NCI-H526 treated with DMSO at 0.1 percent for 48 hours (cell line): ENCODE measurements at regions not wholly inside any gene's neighbourhood (a gene's known extent, or its start where the extent isn't known, plus 50 kb on each side); places are given as distances from the start of the nearest gene placed in this dataset.
"Not testable (repeated sequence)": the region's sequence is repeated elsewhere in the genome, so short reads cannot be mapped to it uniquely, and the experiment has no call there.

Source experiments
- DNase-seq: peaks from one replicate; lab custom pipeline; 2025; lab: John Stamatoyannopoulos, UW

- not testable (repeated sequence) for DNase-seq
These were observed 1065.1 kb downstream of the RPIA start for GRCh38 chr2:89756616-89757015.

DNA sequence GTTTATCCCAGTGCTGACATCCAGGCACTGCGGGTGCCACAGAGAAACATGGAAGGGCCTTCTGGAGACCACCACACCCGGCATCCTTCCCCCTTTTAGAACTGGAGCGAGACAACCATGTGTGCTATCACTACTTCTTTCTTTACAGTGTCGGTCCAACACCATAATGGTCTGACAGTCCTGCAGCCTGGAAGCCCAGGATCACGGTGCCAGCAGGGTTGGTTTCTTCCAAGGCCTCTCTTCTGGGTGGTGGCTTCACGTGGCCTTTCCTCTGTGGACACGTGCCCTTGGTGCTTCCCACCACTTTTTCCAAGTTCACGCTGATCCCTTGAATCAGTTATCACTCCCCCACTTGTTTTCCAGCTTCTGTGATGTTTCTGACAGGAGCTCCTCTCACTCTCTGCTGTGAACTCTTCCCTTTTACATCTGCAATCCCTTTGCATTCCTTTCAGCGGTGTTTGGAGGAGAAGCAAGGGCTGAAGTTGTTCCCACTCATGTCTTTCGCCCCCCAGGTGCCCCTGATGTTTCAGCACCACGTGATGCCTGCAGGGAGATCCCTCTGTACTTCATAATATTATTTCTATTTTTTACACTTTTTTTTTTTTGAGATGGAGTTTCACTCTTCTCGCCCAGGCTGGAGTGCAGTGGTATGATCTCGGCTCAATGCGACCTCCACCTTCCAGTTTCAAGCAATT lies 1067.0 kb downstream of the RPIA start:
- DNase-seq, result not testable (repeated sequence)

- not testable (repeated sequence) for DNase-seq
These were observed 1069.3 kb downstream of the RPIA start for GRCh38 chr2:89760762-89761161.

DNA sequence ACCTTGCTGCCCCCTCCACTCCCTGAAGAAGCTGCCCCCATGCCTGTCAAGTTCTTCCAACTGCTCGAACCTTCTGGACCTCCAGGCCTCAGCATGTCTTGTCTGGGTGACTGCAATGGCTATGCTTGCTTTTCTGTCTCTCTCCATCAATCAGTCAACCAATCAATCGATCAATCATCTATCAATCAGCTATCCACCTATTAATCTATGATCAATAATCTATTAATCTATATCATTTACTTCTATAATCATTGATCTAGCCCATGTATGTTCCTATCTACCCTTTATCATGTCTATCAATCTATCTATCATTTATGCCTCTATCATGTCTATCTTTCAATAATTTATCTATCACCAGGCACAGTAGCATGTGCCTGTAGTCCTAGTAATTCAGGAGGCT lies 1069.7 kb downstream of the RPIA start:
- not testable (repeated sequence) for DNase-seq

DNA sequence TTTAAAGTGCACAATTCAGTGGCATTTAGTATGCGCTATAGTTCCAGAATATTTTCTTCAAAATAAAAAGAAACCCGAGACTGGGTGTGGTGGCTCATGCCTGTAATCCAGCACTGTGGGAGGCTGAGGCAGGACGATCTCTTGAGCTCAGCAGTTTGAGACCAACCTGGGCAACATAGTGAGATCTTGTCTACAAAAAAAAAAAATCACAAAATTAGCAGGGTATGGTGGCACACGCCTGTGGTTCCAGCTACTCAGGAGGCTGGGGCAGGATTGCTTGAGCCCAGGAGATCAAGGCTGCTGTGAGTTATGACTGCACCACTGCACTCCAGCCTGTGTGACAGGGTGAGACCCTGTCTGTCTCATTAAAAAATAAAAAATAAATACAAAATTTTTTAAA lies 1070.4 kb downstream of the RPIA start:
- DNase-seq, result not testable (repeated sequence)

- not testable (repeated sequence) for DNase-seq
These were observed 1071.2 kb downstream of the RPIA start for GRCh38 chr2:89762461-89763253.

DNA sequence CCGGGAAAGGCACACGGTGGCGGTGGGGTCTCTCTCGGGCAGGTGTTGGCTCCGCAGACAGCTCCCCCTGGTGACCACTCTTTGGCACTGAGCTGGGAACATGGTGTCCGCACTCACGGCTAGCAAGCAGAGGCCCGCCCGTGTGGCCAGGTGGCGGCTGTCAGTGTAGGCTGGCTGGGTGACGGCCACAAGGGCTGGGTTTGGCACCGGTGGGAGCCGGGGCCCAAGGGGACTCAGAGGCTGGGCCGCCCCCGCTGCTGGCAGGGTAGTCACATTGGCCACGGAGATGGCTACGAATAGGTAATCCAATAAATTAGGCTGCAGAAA lies 1071.7 kb downstream of the RPIA start:
- DNase-seq, result no peak

DNA sequence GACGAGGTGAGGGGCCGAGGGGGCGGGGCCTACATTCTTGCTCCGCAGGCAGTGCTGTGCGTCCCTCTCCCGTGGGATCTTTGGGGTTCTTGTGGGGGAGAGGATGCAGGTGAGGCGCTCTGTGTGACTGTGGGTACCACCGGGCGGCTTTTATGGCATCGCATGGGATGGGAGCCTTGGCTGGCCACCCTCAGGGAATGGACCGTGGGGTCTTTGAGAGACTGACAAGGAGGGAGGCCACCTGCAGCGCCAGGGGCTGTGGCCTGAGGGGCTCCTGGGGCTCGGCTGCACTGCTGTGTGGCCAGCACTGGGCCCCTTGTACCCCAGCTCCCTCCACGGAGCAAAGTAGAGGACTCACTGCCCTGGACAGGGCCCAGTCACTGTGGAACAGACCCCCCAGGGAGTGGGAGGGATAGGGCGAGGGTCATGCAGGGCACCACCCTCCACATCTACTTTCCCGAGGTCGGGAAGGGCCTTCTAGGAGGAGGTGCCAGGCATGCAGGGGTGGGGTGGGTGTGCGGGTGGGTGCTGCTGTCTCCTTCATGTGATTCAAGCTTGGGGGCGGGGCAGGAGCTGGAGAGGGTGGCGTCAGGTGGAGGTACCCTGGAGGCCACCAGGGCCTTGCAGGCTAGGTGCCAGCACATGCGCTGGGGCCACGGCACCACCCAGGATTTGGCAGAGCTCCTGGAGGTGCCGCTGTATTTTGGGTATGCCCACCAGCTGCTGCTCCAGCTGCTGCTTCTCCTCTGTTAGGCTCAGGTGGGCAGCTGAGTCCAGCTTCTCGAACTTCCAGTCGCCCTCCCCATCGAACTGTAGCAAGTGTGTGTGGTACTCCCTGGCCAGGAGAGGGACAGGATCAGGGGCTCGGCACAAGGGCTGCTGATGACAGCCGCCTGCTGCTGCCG lies 1072.4 kb downstream of the RPIA start:
- DNase-seq, result no peak

DNA sequence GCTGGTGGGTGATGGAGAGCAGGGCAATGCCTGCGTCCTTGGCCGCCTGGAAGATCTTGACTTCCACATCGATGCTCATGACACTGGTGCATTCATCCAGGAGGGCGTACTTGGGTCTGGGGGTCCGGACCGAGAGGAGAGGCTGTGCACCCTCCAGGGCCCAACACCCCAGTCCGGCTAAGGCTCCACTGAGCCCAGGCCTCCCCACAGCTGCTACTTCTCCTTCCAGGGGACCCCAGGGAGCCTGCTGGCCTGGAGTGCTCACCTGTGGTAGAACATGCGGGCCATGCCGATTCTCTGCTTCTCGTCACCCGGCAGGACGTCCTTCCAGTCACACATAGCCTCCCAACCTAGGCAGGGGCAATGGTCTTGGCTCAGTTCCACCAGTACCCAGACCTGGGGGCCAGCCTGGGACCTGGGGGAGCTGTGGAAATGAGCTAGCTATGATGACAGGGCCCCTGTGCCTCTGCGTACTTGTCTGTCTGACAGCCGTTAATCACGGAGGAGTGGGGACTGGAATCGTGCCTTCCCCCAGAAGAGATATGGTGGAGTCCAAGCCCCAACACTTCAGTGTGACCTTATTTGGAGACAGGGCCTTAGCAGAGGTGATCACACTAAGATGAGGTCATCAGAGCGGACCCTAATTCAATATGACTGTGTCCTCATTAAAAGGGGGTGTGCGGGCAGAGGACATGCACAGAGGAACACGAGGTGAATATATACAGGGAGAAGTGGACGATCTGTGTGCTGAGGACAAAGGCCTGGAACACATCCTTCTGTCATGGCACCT lies 1073.3 kb downstream of the RPIA start:
- not testable (repeated sequence) for DNase-seq

- DNase-seq, result not testable (repeated sequence)
These were observed 1073.9 kb downstream of the RPIA start for GRCh38 chr2:89765361-89765718.

DNA sequence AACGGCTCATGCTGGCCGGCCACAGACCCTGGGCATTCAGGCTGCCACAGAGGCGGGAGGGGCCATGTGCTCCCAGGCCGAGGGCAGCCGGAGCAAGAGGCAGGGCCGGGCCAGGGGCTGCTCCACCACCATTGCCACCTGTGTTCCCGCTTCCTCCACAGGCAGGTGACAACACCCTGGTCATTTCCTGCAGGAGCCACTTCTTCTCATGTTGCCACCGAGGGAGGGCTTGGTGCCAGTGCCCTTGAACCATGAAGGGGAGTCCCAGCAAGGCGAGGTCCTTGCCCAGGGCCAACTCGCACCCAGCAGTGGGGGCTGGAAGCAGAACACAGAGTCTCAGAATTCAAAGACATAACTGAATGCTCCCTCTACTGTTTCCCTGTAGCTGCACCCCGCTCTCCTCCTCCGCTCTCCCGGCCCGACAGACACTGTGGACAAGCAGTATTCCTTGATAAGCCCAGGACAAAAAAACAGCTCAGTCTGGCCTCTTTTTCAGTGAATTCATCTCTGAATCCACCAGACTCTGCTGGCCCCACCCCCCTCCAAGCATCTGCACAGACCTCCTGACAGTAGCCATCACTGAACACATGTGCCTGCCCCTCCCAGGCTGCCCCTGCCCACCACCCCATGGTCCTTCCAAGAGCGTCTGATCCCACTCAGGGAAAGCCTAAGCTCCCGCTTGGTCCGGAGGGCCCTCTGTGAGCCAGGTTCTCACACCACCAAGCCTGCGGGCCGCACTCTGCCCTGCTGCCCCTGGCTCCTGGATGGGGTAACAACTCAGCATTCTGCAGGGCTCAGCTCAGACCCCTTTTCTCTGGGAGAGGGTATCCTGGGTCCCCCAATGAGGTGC lies 1074.9 kb downstream of the RPIA start:
- DNase-seq, result not testable (repeated sequence)

DNA sequence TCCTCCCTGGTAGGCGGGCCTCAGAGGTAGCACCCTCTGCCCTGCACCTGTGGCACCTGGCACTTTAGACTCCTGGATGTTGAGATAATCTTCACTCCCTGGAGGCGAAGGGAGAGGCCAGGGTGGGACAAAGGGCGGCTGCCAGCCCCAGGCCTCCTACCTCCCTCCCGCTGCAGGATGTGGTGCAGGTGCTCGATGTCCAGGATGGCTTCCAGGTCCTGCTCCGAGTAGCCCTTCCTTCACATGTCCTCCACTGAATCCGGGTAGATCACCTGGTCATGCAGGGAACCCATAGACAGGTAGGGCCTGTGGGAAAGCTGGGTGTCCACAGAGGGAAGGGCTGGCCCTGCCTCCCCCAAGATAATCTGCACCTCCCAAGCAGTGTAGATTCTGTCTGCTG lies 1075.6 kb downstream of the RPIA start:
- DNase-seq, result not testable (repeated sequence)

- no peak for DNase-seq
These were observed 1076.3 kb downstream of the RPIA start for GRCh38 chr2:89767572-89768435.

- DNase-seq, result no peak
These were observed 1084.4 kb downstream of the RPIA start for GRCh38 chr2:89775885-89776284.

GRCh38 chr2:89780318-89780717 lies 1088.8 kb downstream of the RPIA start:
- DNase-seq, result no peak

- no peak for DNase-seq
These were observed 1090.5 kb downstream of the RPIA start for GRCh38 chr2:89781962-89782361.

- no peak for DNase-seq
These were observed 1093.5 kb downstream of the RPIA start for GRCh38 chr2:89784960-89785359.

DNA sequence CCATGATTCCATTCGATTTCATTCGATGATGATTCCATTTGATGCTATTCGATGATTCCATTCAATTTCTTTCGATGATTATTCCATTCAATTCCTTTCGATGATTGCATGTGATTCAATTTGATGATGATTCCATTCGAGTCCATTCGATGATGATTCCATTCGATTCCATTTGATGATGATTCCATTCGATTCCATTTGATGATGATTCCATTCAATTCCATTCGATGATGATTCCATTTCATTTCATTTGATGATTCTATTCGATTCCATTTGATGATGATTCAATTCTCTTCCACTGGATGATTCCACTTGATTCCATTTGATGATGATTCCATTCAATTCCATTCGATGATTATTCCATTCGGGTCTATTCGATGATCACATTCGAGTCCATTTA lies 1094.1 kb downstream of the RPIA start:
- not testable (repeated sequence) for DNase-seq

DNA sequence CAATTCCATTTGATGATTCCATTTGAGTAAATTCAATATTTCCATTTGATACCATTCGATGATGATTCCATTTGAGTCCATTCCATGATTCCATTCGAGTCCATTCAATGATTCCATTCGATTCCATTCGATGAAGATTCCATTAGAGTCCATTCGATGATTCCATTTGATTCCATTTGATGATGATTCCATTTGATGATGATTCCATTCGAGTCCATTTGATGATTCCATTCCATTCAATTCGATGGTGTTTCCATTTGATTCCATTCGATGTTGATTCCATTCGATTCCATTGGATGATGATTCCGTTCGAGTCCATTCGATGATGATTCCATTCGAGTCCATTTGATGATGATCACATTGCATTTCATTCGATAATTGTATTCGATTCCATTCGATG lies 1095.2 kb downstream of the RPIA start:
- DNase-seq, result not testable (repeated sequence)

DNA sequence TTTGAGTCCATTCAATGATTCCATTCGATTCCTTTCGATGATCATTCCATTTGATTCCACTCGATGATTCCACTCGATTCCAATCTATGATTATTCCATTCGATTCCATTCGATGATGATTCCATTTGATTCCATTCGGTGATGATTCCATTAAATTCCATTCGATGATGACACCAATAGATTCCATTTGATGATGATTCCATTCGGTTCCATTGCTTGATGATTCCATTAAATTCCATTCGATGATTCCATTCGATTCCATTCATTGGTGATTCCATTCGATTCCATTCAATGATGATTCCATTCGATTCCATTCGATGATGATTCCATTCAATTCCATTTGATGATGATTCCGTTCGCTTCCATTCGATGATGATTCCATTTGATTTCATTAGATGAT lies 1104.1 kb downstream of the RPIA start:
- DNase-seq, result not testable (repeated sequence)
